GM18867 (cell line): ENCODE measurements at regions not wholly inside any gene's neighbourhood (a gene's known extent, or its start where the extent isn't known, plus 50 kb on each side); places are given as distances from the start of the nearest gene placed in this dataset.
"Not testable (repeated sequence)": the region's sequence is repeated elsewhere in the genome, so short reads cannot be mapped to it uniquely, and the experiment has no call there.

Experiments
- ATAC-seq: cut with Tn5 transposase; IDR thresholded peaks from one replicate; pipeline ENCODE4 v1.9.1; 2021; ENCODE audit warnings: mild to moderate bottlenecking, moderate library complexity; ENCODE audit not compliant: unreplicated experiment

- no peak for ATAC-seq
Measured at GRCh38 chr9:106174346-106174745, 480.0 kb downstream of the TMEM38B start.

GRCh38 chr9:106177216-106177615 is 482.9 kb downstream of the TMEM38B start:
- ATAC-seq, result no peak

GRCh38 chr9:106179191-106179590 is 484.9 kb downstream of the TMEM38B start:
- ATAC-seq, result no peak

GRCh38 chr9:106203815-106204516 is 509.6 kb downstream of the TMEM38B start:
- not testable (repeated sequence) for ATAC-seq

- peak; percentile 68 for ATAC-seq
Measured at GRCh38 chr9:106207298-106207697, 513.0 kb downstream of the TMEM38B start.

- peak; percentile 67 for ATAC-seq
Measured at GRCh38 chr9:106218427-106218826, 524.1 kb downstream of the TMEM38B start.

- peak; percentile 87 for ATAC-seq
Measured at GRCh38 chr9:106218854-106219253, 524.5 kb downstream of the TMEM38B start.

- no peak for ATAC-seq
Measured at GRCh38 chr9:106220415-106220814, 526.1 kb downstream of the TMEM38B start.

- no peak for ATAC-seq
Measured at GRCh38 chr9:106228861-106229260, 534.5 kb downstream of the TMEM38B start.

GRCh38 chr9:106233116-106233515 is 538.8 kb downstream of the TMEM38B start:
- ATAC-seq, result no peak

- ATAC-seq, result not testable (repeated sequence)
Measured at GRCh38 chr9:106260908-106261307, 566.6 kb downstream of the TMEM38B start.

- no peak for ATAC-seq
Measured at GRCh38 chr9:106277966-106278365, 583.6 kb downstream of the TMEM38B start.

GRCh38 chr9:106283769-106284168 is 579.2 kb upstream of the ZNF462 start:
- no peak for ATAC-seq

GRCh38 chr9:106284296-106284695 is 578.7 kb upstream of the ZNF462 start:
- no peak for ATAC-seq

GRCh38 chr9:106286249-106286648 is 576.7 kb upstream of the ZNF462 start:
- no peak for ATAC-seq

GRCh38 chr9:106287091-106287631 is 575.8 kb upstream of the ZNF462 start:
- no peak for ATAC-seq

- no peak for ATAC-seq
Measured at GRCh38 chr9:106287731-106288130, 575.2 kb upstream of the ZNF462 start.

- no peak for ATAC-seq
Measured at GRCh38 chr9:106288689-106289088, 574.3 kb upstream of the ZNF462 start.

GRCh38 chr9:106291786-106292185 is 571.2 kb upstream of the ZNF462 start:
- no peak for ATAC-seq

GRCh38 chr9:106296426-106296825 is 566.5 kb upstream of the ZNF462 start:
- ATAC-seq, result no peak

- no peak for ATAC-seq
Measured at GRCh38 chr9:106298997-106299396, 564.0 kb upstream of the ZNF462 start.

- no peak for ATAC-seq
Measured at GRCh38 chr9:106304401-106304920, 558.5 kb upstream of the ZNF462 start.
